Liver (tissue), 8 donors: ENCODE measurements at regions not wholly inside any gene's neighbourhood (a gene's known extent, or its start where the extent isn't known, plus 50 kb on each side); places are given as distances from the start of the nearest gene placed in this dataset.
"Not testable (repeated sequence)": the region's sequence is repeated elsewhere in the genome, so short reads cannot be mapped to it uniquely, and the experiment has no call there.

Source experiments
- DNase-seq: peaks from one replicate; pipeline ENCODE4 v3.0.0-alpha.2; 2017; ENCODE audit warnings: low spot score
- H3K27ac ChIP-seq, 2 donors: one replicate each; pipeline ENCODE4 v1.7.0; 2013; ENCODE audit warnings: inconsistent platforms in 2 of 2, low read length in 2 of 2, control low read depth in 1 of 2, low read depth in 1 of 2, mild to moderate bottlenecking in 1 of 2
- H3K27me3 ChIP-seq, 4 donors: one replicate each; pipeline versions ENCODE4 v1.6.1 to v1.7.0; 2013; ENCODE audit warnings: low read length in 3 of 4, inconsistent platforms in 1 of 4, mild to moderate bottlenecking in 1 of 4, moderate library complexity in 1 of 4; ENCODE audit not compliant: control insufficient read depth in 4 of 4, insufficient read depth in 4 of 4
- H3K36me3 ChIP-seq, 4 donors: one replicate each; pipeline versions ENCODE4 v1.6.1 to v1.7.0; 2013; ENCODE audit warnings: low read length in 3 of 4, mild to moderate bottlenecking in 3 of 4, low read depth in 1 of 4, moderate library complexity in 1 of 4; ENCODE audit not compliant: control insufficient read depth in 4 of 4, insufficient read depth in 3 of 4
- H3K4me1 ChIP-seq, 4 donors: one replicate each; pipeline versions ENCODE4 v1.6.1 to v1.7.0; 2013; ENCODE audit warnings: low read length in 3 of 4, mild to moderate bottlenecking in 3 of 4, moderate library complexity in 1 of 4; ENCODE audit not compliant: control insufficient read depth in 4 of 4, insufficient read depth in 4 of 4
- H3K4me3 ChIP-seq, 3 donors: one replicate each; pipeline versions ENCODE4 v1.6.1 to v1.7.0; 2013; ENCODE audit warnings: low read length in 3 of 3, control low read depth in 1 of 3, low read depth in 1 of 3, mild to moderate bottlenecking in 1 of 3
- H3K9ac ChIP-seq, 2 donors: one replicate each; pipeline ENCODE4 v1.7.0; 2013; ENCODE audit warnings: low read length in 2 of 2, mild to moderate bottlenecking in 2 of 2, moderate library complexity in 2 of 2, control low read depth in 1 of 2, low read depth in 1 of 2
- H3K9me3 ChIP-seq, 4 donors: one replicate each; pipeline versions ENCODE4 v1.6.1 to v1.7.0; 2013; ENCODE audit warnings: low read length in 3 of 4; ENCODE audit not compliant: control insufficient read depth in 4 of 4
- CTCF ChIP-seq: fragments of 150-350 bp; IDR thresholded peaks from 2 replicates; pipeline ENCODE4 v1.5.1; 2017; ENCODE audit warnings: improper control_type of control experiment, low read depth, low read length; ENCODE audit not compliant: missing input control
- EGR1 ChIP-seq, 2 donors: IDR thresholded peaks; 2 replicates each; pipeline ENCODE4 v1.6.1; 2016 to 2018; ENCODE audit warnings: antibody characterized with exemption in 2 of 2, low read depth in 2 of 2
- FOXA2 ChIP-seq: IDR thresholded peaks from 2 replicates; pipeline ENCODE4 v1.6.1; 2016; ENCODE audit warnings: antibody characterized with exemption
- GABPA ChIP-seq, 2 donors: IDR thresholded peaks in 1 of 2; conservative IDR thresholded peaks in 1 of 2; 2 replicates each; pipeline ENCODE4 v1.6.1; 2016; ENCODE audit warnings: antibody characterized with exemption in 2 of 2, mild to moderate bottlenecking in 1 of 2, moderate library complexity in 1 of 2
- HNF4A ChIP-seq, 2 donors: conservative IDR thresholded peaks; 2 replicates each; pipeline ENCODE4 v1.6.1; 2016; ENCODE audit warnings: antibody characterized with exemption in 2 of 2, mild to moderate bottlenecking in 2 of 2
- HNF4G ChIP-seq: IDR thresholded peaks from 2 replicates; pipeline ENCODE4 v1.6.1; 2016; ENCODE audit warnings: antibody characterized with exemption
- JUND ChIP-seq, 2 donors: IDR thresholded peaks; 2 replicates each; pipeline ENCODE4 v1.6.1; 2016; ENCODE audit warnings: antibody characterized with exemption in 2 of 2
- NR2F2 ChIP-seq: IDR thresholded peaks from 2 replicates; pipeline ENCODE4 v1.6.1; 2016; ENCODE audit warnings: antibody characterized with exemption
- REST ChIP-seq: IDR thresholded peaks from 2 replicates; pipeline ENCODE4 v1.6.1; 2016; ENCODE audit warnings: antibody characterized with exemption, mild to moderate bottlenecking
- RXRA ChIP-seq, 2 donors: IDR thresholded peaks; 2 replicates each; pipeline ENCODE4 v1.6.1; 2017 to 2018; ENCODE audit warnings: antibody characterized with exemption in 2 of 2, mild to moderate bottlenecking in 1 of 2
- SP1 ChIP-seq: IDR thresholded peaks from 2 replicates; pipeline ENCODE4 v1.6.1; 2018; ENCODE audit warnings: antibody characterized with exemption, mild to moderate bottlenecking
- TAF1 ChIP-seq: conservative IDR thresholded peaks from 2 replicates; pipeline ENCODE4 v1.6.1; 2016; ENCODE audit warnings: antibody characterized with exemption, mild to moderate bottlenecking
- WGBS: extraction: QIAGEN DNeasy Blood & Tissue Kit; methylation state at CpG from one replicate; pipeline ENCODE4 v1.1.7; 2013; 5-methylcytosine and 5-hydroxymethylcytosine counted together
- TF ChIP-seq, protein P1 (sequence below): IDR thresholded peaks from 2 replicates; pipeline ENCODE4 v1.6.1; 2016; ENCODE audit warnings: antibody characterized with exemption
- donor health status: healthy.
- donor health status: healthy.
- donor health status: healthy.
- donor health status: healthy.
- donor health status: healthy.

DNA sequence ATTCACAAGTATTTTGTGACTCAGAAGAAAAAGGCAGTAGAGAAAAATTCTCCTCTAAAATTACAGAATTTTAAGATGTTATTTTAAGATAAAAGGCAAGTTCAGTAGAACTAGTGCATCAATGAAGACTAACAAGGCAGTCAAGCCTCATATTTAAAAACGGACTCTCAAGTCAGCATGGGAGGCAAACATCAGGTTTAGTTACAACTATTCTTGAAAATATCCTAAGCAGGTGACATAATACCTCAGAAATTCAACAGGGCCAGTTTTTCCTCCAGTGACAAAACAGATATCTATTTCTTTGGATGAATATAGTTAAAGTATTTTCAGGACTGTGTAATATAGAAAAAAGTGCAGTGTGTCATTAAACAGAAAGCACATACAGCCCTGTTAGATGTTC is 194.0 kb upstream of the NMUR2 start (continued):
- TF ChIP-seq REST (no peak), SP1 (no peak)

GRCh38 chr5:152601806-152602732 is 197.0 kb upstream of the NMUR2 start:
- Histone ChIP-seq H3K27me3 (no peaks in the 10 kb centered on the region), H3K4me3 (no peak overlapping the region), H3K9ac (no peak overlapping the region), H3K27ac (no peak overlapping the region), H3K9me3 (no peaks in the 10 kb centered on the region), H3K4me1 (no peaks in the 10 kb centered on the region), H3K36me3 (no peaks in the 10 kb centered on the region)
- no peak for TF ChIP-seq EGR1 (IDR thresholded peaks at IDR 0.05; ENCODE audit: low read depth in 2 of 2)
- whole genome bisulfite sequencing: 39% methylated on average over 2 of the region's 2 CpGs
- no peak for DNase-seq

DNA sequence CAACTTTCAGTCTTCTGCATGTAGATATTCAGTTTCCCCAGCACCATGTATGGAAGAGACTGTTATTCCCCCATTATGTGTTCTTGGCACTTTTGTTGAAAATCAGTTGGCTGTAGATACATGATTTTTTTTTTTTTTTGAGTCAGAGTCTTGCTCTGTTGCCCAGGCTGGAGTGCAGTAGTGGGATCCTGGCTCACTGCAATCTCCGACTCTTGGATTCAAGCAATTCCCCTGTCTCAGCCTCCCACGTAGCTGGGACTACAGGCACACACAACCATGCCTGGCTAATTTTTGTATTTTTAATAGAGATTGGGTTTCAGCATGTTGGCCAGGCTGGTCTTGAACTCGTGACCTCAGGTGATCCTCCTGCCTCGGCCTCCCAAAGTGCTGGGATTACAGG is 201.0 kb upstream of the NMUR2 start:
- not testable (repeated sequence) for H3K36me3 ChIP-seq, H3K27ac ChIP-seq, H3K9ac ChIP-seq, H3K4me3 ChIP-seq, H3K9me3 ChIP-seq, H3K27me3 ChIP-seq, H3K4me1 ChIP-seq, DNase-seq
- WGBS: 77% methylated on average over 4 of the region's 4 CpGs

DNA sequence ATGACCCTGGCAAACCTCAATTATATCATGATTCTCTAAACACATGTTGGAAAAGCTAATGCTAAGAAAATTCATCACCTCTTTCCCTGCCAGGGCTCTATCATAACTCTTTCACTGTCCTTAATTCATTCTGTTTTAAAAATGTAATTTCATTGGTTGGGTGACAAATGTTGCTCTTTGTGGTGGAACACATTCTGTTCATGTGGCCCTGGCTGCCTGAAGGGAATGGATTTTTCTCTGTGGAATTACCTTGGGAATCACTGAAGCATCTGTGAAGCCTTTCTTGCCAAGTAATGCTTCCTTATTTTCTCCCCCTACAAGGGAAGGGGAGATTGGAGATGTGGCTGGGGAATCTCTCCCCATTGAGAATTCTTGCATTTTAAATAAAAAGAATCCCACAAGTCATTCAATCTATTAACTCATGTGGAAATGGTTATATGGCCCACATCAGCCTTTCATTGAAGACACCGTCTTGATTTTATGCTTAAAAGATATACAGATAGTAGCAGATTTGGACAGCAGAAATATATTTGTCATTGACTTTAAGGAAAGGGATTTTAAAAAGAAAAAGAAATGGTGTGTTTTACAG is 201.8 kb upstream of the NMUR2 start:
- no peak overlapping the region for H3K4me3 ChIP-seq
- no peaks in the 10 kb centered on the region for H3K27me3 ChIP-seq
- DNase-seq: no peak
- no peaks in the 10 kb centered on the region for H3K36me3 ChIP-seq
- H3K9ac ChIP-seq: no peak overlapping the region
- H3K9me3 ChIP-seq: no peaks in the 10 kb centered on the region
- H3K4me1 ChIP-seq: no peaks in the 10 kb centered on the region
- H3K27ac ChIP-seq: no peak overlapping the region
- WGBS: 86% methylated on average over 1 of the region's 1 CpG
- no peak for TF ChIP-seq CTCF
- TF ChIP-seq TAF1: no peak
- no peak for TF ChIP-seq NR2F2
- TF ChIP-seq JUND (IDR thresholded peaks at IDR 0.05): no peak
- no peak for TF ChIP-seq HNF4G
- TF ChIP-seq RXRA (IDR thresholded peaks at IDR 0.05): no peak
- no peak for TF ChIP-seq REST
- TF ChIP-seq, protein P1, sequence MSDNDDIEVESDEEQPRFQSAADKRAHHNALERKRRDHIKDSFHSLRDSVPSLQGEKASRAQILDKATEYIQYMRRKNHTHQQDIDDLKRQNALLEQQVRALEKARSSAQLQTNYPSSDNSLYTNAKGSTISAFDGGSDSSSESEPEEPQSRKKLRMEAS: no peak
- no peak for TF ChIP-seq GABPA (IDR thresholded peaks at IDR 0.05 in 1 of 2, conservative IDR thresholded peaks at IDR 0.05 in 1 of 2)
- TF ChIP-seq FOXA2: no peak
- no peak for TF ChIP-seq HNF4A (conservative IDR thresholded peaks at IDR 0.05)
